Epithelial cell of prostate (primary cell): ENCODE measurements at regions not wholly inside any gene's neighbourhood (a gene's known extent, or its start where the extent isn't known, plus 50 kb on each side); places are given as distances from the start of the nearest gene placed in this dataset.
"Not testable (repeated sequence)": the region's sequence is repeated elsewhere in the genome, so short reads cannot be mapped to it uniquely, and the experiment has no call there.

Source experiments
- DNase-seq: peaks from one replicate; pipeline ENCODE4 v3.0.0-alpha.2; 2011; ENCODE audit warnings: low read depth, low spot score
- H3K27ac ChIP-seq: fragments of 450-650 bp; 2 replicates; pipeline ENCODE4 v1.5.1; 2017; ENCODE audit warnings: mild to moderate bottlenecking

GRCh38 chr13:80928241-80928640, 587.3 kb upstream of the SPRY2 start:
- no peak overlapping the region for H3K27ac ChIP-seq
- no peak for DNase-seq

- not testable (repeated sequence) for DNase-seq, H3K27ac ChIP-seq
Measured at GRCh38 chr13:80926024-80926423, 585.1 kb upstream of the SPRY2 start.

GRCh38 chr13:80924596-80924995, 583.7 kb upstream of the SPRY2 start:
- no peak for DNase-seq
- no peak overlapping the region for H3K27ac ChIP-seq

GRCh38 chr13:80923907-80924306, 583.0 kb upstream of the SPRY2 start:
- H3K27ac ChIP-seq = no peak overlapping the region
- no peak for DNase-seq

- DNase-seq = no peak
- no peak overlapping the region for H3K27ac ChIP-seq
Measured at GRCh38 chr13:80921971-80922370, 581.0 kb upstream of the SPRY2 start.

- no peak for DNase-seq
Measured at GRCh38 chr13:80921541-80921940, 580.6 kb upstream of the SPRY2 start.

GRCh38 chr13:80906860-80907259, 565.9 kb upstream of the SPRY2 start:
- no peak overlapping the region for H3K27ac ChIP-seq
- DNase-seq = no peak

More at GRCh38 chr13:80921541-80921940, 580.6 kb upstream of the SPRY2 start:
- no peak overlapping the region for H3K27ac ChIP-seq

- H3K27ac ChIP-seq = no peak overlapping the region
- no peak for DNase-seq
Measured at GRCh38 chr13:80904386-80904785, 563.5 kb upstream of the SPRY2 start.

- H3K27ac ChIP-seq = no peak overlapping the region
- DNase-seq = no peak
Measured at GRCh38 chr13:80903911-80904310, 563.0 kb upstream of the SPRY2 start.

- H3K27ac ChIP-seq = no peak overlapping the region
- DNase-seq = no peak
Measured at GRCh38 chr13:80901530-80901929, 560.6 kb upstream of the SPRY2 start.

GRCh38 chr13:80901111-80901510, 560.2 kb upstream of the SPRY2 start:
- no peak for DNase-seq
- no peak overlapping the region for H3K27ac ChIP-seq

GRCh38 chr13:80900561-80900960, 559.6 kb upstream of the SPRY2 start:
- no peak overlapping the region for H3K27ac ChIP-seq
- DNase-seq = no peak

- DNase-seq = not testable (repeated sequence)
Measured at GRCh38 chr13:80897641-80898040, 556.7 kb upstream of the SPRY2 start.

GRCh38 chr13:80894917-80895316, 554.0 kb upstream of the SPRY2 start:
- DNase-seq = no peak
- no peak overlapping the region for H3K27ac ChIP-seq

More at GRCh38 chr13:80897641-80898040, 556.7 kb upstream of the SPRY2 start:
- H3K27ac ChIP-seq = not testable (repeated sequence)

GRCh38 chr13:80889829-80890228, 548.9 kb upstream of the SPRY2 start:
- no peak overlapping the region for H3K27ac ChIP-seq
- no peak for DNase-seq

GRCh38 chr13:80888390-80888789, 547.5 kb upstream of the SPRY2 start:
- H3K27ac ChIP-seq = no peak overlapping the region
- no peak for DNase-seq

GRCh38 chr13:80884056-80884785, 543.3 kb upstream of the SPRY2 start:
- DNase-seq = no peak
- H3K27ac ChIP-seq = no peak overlapping the region

- no peak overlapping the region for H3K27ac ChIP-seq
- DNase-seq = no peak
Measured at GRCh38 chr13:80883545-80883944, 542.6 kb upstream of the SPRY2 start.

GRCh38 chr13:80881942-80882445, 541.1 kb upstream of the SPRY2 start:
- H3K27ac ChIP-seq = no peak overlapping the region
- peak; percentile 53 for DNase-seq

GRCh38 chr13:80881495-80881894, 540.6 kb upstream of the SPRY2 start:
- H3K27ac ChIP-seq = no peak overlapping the region
- DNase-seq = no peak

- DNase-seq = no peak
- H3K27ac ChIP-seq = no peak overlapping the region
Measured at GRCh38 chr13:80881034-80881433, 540.1 kb upstream of the SPRY2 start.

- no peak overlapping the region for H3K27ac ChIP-seq
- no peak for DNase-seq
Measured at GRCh38 chr13:80877944-80878241, 537.0 kb upstream of the SPRY2 start.
